Calu3 (cell line): ENCODE measurements at regions not wholly inside any gene's neighbourhood (a gene's known extent, or its start where the extent isn't known, plus 50 kb on each side); places are given as distances from the start of the nearest gene placed in this dataset.

Experiments used
- BruUV-seq: library from RNA; stranded (reverse); fragments of 400-500 nt; replicated peaks from 2 replicates; lab custom pipeline; 2021; lab: Mats Ljungman, UMichigan
- CTCF ChIA-PET: fragments of 300-600 bp; sonication (Branson Sonifier 250); formaldehyde crosslinking; loops from one replicate; lab custom pipeline; 2022; ENCODE audit warnings: antibody characterized with exemption; lab: Charles Lee
- DNase-seq: peaks from one replicate; pipeline ENCODE4 v3.0.0; 2022
- H3K27ac Mint-ChIP-seq: one replicate; pipeline ENCODE4 v1.8.0; 2022; ENCODE audit warnings: mixed read lengths; ENCODE audit not compliant: unreplicated experiment
- H3K27me3 Mint-ChIP-seq: one replicate; pipeline ENCODE4 v1.8.0; 2022; ENCODE audit warnings: mixed read lengths; ENCODE audit not compliant: unreplicated experiment
- H3K36me3 Mint-ChIP-seq: one replicate; pipeline ENCODE4 v1.8.0; 2022; ENCODE audit warnings: mild to moderate bottlenecking, moderate library complexity, mixed read lengths; ENCODE audit not compliant: insufficient read depth, unreplicated experiment
- H3K4me1 Mint-ChIP-seq: one replicate; pipeline ENCODE4 v1.8.0; 2022; ENCODE audit warnings: mild to moderate bottlenecking, low read depth, mixed read lengths; ENCODE audit not compliant: unreplicated experiment
- H3K4me3 Mint-ChIP-seq: one replicate; pipeline ENCODE4 v1.8.0; 2022; ENCODE audit warnings: mild to moderate bottlenecking, low read depth, moderate library complexity, mixed read lengths; ENCODE audit not compliant: unreplicated experiment
- H3K9me3 Mint-ChIP-seq: one replicate; pipeline ENCODE4 v1.8.0; 2022; ENCODE audit warnings: low read depth, mixed read lengths; ENCODE audit not compliant: unreplicated experiment
- CTCF ChIP-seq: fragments of 200-600 bp; IDR thresholded peaks from one replicate; pipeline ENCODE4 v1.8.0; 2022; ENCODE audit warnings: antibody characterized with exemption; ENCODE audit not compliant: unreplicated experiment
- intact Hi-C: fragments of 100-400 bp; cut with micrococcal nuclease; formaldehyde crosslinking; loops from one replicate; pipeline ENCODE4 v1.10.0; 2022; ENCODE audit not compliant: unreplicated experiment

- no peak overlapping the region for H3K4me3 Mint-ChIP-seq
- BruUV-seq: no TSS peak
- no peak for TF ChIP-seq CTCF
- no peaks in the 10 kb centered on the region for H3K9me3 Mint-ChIP-seq
- CTCF ChIA-PET: no interaction called here
- no peaks in the 10 kb centered on the region for H3K27me3 Mint-ChIP-seq
- no peaks in the 10 kb centered on the region for H3K36me3 Mint-ChIP-seq
- intact Hi-C loops: no loop called here
- no peak for DNase-seq
- H3K4me1 Mint-ChIP-seq: peaks cover 8% of the 10 kb centered on the region
- H3K27ac Mint-ChIP-seq: no peak overlapping the region
Observed at GRCh38 chr17:56023851-56024250, 129.4 kb upstream of the ANKFN1 start.

- intact Hi-C loops: no loop called here
- CTCF ChIA-PET: no interaction called here
- Mint-ChIP-seq H3K9me3 (no peaks in the 10 kb centered on the region), H3K27me3 (peaks cover 12% of the 10 kb centered on the region), H3K4me3 (no peak overlapping the region), H3K27ac (no peak overlapping the region), H3K4me1 (no peaks in the 10 kb centered on the region), H3K36me3 (no peaks in the 10 kb centered on the region)
- no peak for DNase-seq
- BruUV-seq: no TSS peak
- TF ChIP-seq CTCF: no peak
Observed at GRCh38 chr17:56026915-56027314, 126.4 kb upstream of the ANKFN1 start.

- Mint-ChIP-seq H3K4me1 (no peaks in the 10 kb centered on the region), H3K36me3 (no peaks in the 10 kb centered on the region), H3K9me3 (no peaks in the 10 kb centered on the region), H3K27ac (no peak overlapping the region), H3K4me3 (no peak overlapping the region), H3K27me3 (peaks cover 27% of the 10 kb centered on the region)
- intact Hi-C loops: no loop called here
- no peak for DNase-seq
- no peak for TF ChIP-seq CTCF
- no TSS peak for BruUV-seq
- CTCF ChIA-PET: no interaction called here
Observed at GRCh38 chr17:56028837-56029236, 124.4 kb upstream of the ANKFN1 start.

- Mint-ChIP-seq H3K27ac (no peak overlapping the region), H3K27me3 (peaks cover 40% of the 10 kb centered on the region), H3K4me3 (no peak overlapping the region), H3K9me3 (no peaks in the 10 kb centered on the region), H3K36me3 (no peaks in the 10 kb centered on the region), H3K4me1 (no peaks in the 10 kb centered on the region)
- BruUV-seq: no TSS peak
- CTCF ChIA-PET: interaction anchor here (0.7 kb wide), 1 partner anchor 392 kb away, joined by 5 read pairs; no protein-coding TSS in a partner anchor
- intact Hi-C loops: no loop called here
- no peak for TF ChIP-seq CTCF
- DNase-seq: no peak
Observed at GRCh38 chr17:56030009-56030624, 123.2 kb upstream of the ANKFN1 start.
